ENCODE measurements at regions not wholly inside any gene's neighbourhood (a gene's known extent, or its start where the extent isn't known, plus 50 kb on each side); places are given as distances from the start of the nearest gene placed in this dataset.

DNA sequence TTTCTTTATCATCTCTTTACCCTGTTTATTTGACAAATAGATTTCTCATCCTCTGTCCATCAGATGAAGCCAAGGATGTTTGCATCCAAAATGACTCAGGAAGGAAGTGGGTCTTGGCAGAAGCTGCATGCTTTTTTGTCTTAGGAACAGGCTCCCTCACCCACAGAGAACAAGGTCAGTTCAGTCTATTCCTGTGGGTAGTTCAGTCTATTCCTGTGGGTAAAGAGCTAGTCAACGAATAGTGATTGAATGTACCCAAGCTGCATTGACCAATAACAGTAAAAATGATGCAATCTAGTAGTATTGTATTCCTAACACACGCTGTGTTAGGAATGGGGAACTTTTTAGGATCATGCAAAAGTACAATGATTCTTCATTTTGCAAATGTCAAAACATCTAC lies 290.8 kb upstream of the TANK start:
- H3K27ac ChIP-seq = 0 out of 2 replicates have a peak overlapping the region, but pooled peaks have one; percentile 14

DNA sequence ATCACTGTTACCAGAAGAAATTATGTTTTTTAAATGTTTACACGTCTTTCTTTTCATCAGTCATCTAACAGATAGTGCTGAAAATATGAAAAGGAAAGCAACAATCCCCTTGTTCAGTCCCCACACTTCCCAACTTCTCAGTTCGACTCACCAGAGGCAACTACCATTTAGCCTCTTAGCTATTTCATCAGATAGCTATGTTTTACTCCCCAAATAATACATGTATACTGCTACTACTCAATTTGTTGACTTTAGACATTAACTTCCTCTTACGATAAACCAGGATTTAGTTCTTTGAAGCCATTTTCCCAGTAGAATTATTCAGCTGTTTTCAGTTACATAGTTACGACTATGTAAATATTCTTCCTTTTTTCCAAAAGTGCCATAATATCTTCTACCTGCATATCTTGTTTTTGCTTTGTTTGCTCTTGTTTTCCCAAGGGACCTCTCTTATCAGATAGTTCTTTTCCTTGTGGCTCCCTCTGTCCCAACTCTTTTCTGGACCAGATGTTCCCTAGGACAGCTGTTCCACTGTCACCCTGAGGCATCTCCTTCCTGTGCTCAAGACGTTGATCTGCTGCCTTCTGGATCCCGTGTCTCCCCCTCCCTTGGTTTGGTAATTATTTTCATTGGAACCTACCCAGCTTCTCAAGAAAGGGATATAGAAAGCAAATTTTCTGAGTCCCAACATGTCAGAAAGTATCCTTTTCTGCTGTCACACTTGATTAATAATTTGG lies 289.3 kb upstream of the TANK start:
- TF ChIP-seq CTCF (conservative IDR thresholded peaks at IDR 0.05) = no peak
- H3K27ac ChIP-seq = peak overlapping the region; percentile 25; the same call in 1 of the 2 replicates

More for the DNA sequence above, 290.8 kb upstream of the TANK start:
- TF ChIP-seq CTCF (conservative IDR thresholded peaks at IDR 0.05) = no peak

GRCh38 chr2:160871953-160872352 lies 288.3 kb upstream of the TANK start:
- H3K27ac ChIP-seq = no peak overlapping the region
- no peak for TF ChIP-seq CTCF (conservative IDR thresholded peaks at IDR 0.05)

DNA sequence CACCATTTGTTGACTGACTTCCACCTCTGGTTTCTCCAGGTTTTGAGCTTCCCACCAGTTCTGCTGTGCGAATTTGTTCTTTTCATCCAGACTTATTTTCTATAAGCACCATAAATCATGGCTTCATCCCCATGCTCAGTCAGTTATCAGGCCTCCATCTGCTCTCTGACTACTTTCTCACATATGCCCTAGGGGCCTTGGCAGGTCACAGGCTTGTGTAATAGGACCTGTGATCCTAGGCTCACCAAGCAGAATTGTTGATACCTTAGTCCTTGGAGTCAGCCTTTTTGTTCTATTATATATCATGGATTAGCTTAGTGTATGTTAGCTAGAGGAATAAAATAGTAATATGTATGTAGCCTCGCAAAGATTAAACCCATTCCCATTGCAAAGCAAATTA lies 284.2 kb upstream of the TANK start:
- no peak overlapping the region for H3K27ac ChIP-seq
- TF ChIP-seq CTCF (conservative IDR thresholded peaks at IDR 0.05) = no peak

DNA sequence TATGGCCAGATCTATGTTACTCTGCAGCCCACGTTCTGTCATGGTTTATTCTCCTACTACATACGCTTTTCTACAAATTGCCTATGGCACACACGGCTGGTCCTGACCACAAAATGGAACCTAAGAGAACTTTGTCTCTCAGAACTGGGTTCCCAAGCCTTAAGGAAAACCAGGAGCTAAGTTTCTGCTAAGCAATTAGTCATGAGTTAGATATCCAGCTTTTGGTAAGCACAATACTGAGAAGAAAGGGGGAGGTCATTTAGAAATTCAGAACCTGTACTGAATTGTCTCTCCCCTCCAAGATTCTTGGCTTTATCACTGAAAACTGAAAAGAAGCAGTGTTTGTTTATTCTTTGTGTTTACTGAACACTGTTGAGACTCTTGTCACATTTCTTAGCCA lies 283.5 kb upstream of the TANK start:
- H3K27ac ChIP-seq = no peak overlapping the region
- no peak for TF ChIP-seq CTCF (conservative IDR thresholded peaks at IDR 0.05)

DNA sequence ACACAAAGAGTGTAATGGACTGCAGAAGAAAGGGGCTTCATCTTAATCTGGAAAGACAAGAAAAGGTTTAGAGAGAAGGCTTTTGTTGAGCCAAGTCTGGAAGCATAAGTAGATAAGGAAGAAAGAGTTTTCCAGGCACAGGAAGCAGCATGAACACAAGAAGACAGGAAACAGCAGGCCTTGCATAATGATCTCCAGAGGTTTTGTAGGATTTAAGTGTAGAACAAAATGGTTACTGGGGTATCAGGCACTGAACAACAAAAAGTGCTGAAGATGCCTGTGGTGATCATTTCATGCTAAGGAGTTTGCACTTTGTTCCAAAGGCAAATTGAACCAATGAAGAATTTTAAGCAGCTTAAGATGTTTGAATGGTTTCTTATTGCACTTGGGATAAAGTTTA lies 281.6 kb upstream of the TANK start:
- H3K27ac ChIP-seq = no peak overlapping the region
- TF ChIP-seq CTCF (conservative IDR thresholded peaks at IDR 0.05) = no peak

DNA sequence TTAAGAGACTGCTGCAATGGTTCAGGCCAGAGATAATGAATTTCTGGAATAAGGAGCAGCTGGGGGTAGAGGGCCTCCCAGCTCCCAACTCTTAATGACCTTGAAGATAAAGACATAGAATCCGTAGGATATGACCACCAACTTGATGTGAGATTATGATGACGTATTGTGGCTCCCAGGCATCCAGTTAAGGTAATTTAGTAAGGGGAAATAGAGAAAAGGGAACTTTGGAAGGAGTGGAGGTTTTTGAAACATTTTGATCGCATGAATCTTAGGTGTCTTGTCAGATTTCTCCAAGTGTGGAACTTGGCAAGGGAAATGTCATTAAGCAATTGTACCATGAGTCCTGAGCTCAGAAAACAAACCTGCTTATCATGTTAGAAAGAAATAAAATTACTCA lies 277.3 kb upstream of the TANK start:
- H3K27ac ChIP-seq = no peak overlapping the region
- no peak for TF ChIP-seq CTCF (conservative IDR thresholded peaks at IDR 0.05)
